ENCODE measurements at regions not wholly inside any gene's neighbourhood (a gene's known extent, or its start where the extent isn't known, plus 50 kb on each side); places are given as distances from the start of the nearest gene placed in this dataset.

- CTCF ChIA-PET = no interaction called here
- POLR2A ChIA-PET = no interaction called here
- H3K4me3 ChIP-seq (ENCODE audit: low read depth, low read length) = no peak overlapping the region
- DNase-seq (ENCODE audit: low read depth, low spot score) = no peak
- TF ChIP-seq CTCF (IDR thresholded peaks at IDR 0.05; ENCODE audit: insufficient read depth, low read length, missing control alignments) = no peak
Observed at GRCh38 chrX:16457239-16457638, 192.7 kb upstream of the S100G start.

DNA sequence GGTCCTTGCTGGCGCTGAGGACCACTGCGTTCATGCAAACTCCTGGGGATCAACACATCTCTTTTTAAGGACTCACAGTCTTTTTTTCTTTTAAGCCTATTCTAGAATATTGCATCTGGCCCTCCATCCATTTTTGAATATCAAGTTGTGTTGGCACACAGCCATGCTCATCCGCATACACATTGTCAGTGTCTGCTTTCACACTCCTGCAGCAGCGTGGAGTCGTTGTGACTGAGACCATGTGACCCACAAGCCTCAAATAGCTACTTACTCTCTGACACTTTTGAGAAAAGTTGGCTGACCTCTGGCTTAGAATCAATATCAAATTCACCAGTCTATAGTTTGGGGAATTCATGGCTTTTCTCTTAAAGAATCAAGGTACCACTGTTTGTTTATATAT lies 191.8 kb upstream of the S100G start:
- CTCF ChIA-PET = interaction anchor here (1.0 kb wide), 1 partner anchor 22 kb away, joined by 4 read pairs; no protein-coding TSS in a partner anchor
- POLR2A ChIA-PET = no interaction called here

GRCh38 chrX:16459008-16459407 lies 190.9 kb upstream of the S100G start:
- ChIA-PET CTCF (interaction anchor here (1.0 kb wide), 1 partner anchor 22 kb away, joined by 4 read pairs; no protein-coding TSS in a partner anchor), POLR2A (no interaction called here)
- TF ChIP-seq CTCF (IDR thresholded peaks at IDR 0.05; ENCODE audit: insufficient read depth, low read length, missing control alignments) = no peak
- H3K4me3 ChIP-seq (ENCODE audit: low read depth, low read length) = no peak overlapping the region
- DNase-seq (ENCODE audit: low read depth, low spot score) = no peak

More for the DNA sequence above, 191.8 kb upstream of the S100G start:
- DNase-seq (ENCODE audit: low read depth, low spot score) = no peak
- TF ChIP-seq CTCF (IDR thresholded peaks at IDR 0.05; ENCODE audit: insufficient read depth, low read length, missing control alignments) = no peak
- H3K4me3 ChIP-seq (ENCODE audit: low read depth, low read length) = no peak overlapping the region

- CTCF ChIA-PET = interaction anchor here (0.6 to 2.6 kb wide), 3 partner anchors 8 to 25 kb away, joined by 3 to 13 read pairs (median 9); no protein-coding TSS in a partner anchor
- no peak for TF ChIP-seq CTCF (IDR thresholded peaks at IDR 0.05; ENCODE audit: insufficient read depth, low read length, missing control alignments)
- POLR2A ChIA-PET = interaction anchor here (0.9 kb wide), 1 partner anchor 181 kb away, joined by 3 read pairs; no protein-coding TSS in a partner anchor
- no peak for DNase-seq (ENCODE audit: low read depth, low spot score)
- H3K4me3 ChIP-seq (ENCODE audit: low read depth, low read length) = no peak overlapping the region
Observed at GRCh38 chrX:16461968-16462367, 188.0 kb upstream of the S100G start.

DNA sequence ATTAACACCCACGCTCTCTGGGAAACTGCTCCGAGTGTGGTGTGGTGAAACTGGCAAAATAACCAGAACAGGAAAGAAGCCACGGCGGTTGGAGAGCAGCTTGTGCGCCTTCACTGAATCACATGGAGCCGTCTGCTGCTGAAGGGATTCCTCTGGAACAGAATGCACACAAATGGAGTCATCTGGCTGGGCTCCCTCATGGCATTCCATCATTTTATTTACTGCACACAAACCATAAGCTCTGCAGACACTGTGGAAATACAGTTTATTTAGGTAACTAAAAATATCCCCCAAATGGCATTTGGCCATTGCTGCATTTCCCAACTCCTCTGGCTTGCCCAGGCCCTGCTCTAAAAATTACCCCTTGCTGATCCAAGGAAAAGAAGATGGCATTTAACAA lies 187.0 kb upstream of the S100G start:
- ChIA-PET POLR2A (interaction anchor here (0.5 to 0.9 kb wide), 2 partner anchors 16 to 180 kb away, joined by 3 read pairs; no protein-coding TSS in a partner anchor), CTCF (interaction anchor here (2.0 to 2.6 kb wide), 2 partner anchors 18 to 26 kb away, joined by 9 to 13 read pairs; no protein-coding TSS in a partner anchor)
- 0 out of 2 replicates have a peak overlapping the region, but pooled peaks have one; percentile 15 for H3K4me3 ChIP-seq (ENCODE audit: low read depth, low read length)
- no peak for TF ChIP-seq CTCF (IDR thresholded peaks at IDR 0.05; ENCODE audit: insufficient read depth, low read length, missing control alignments)
- DNase-seq (ENCODE audit: low read depth, low spot score) = peak; percentile 87

DNA sequence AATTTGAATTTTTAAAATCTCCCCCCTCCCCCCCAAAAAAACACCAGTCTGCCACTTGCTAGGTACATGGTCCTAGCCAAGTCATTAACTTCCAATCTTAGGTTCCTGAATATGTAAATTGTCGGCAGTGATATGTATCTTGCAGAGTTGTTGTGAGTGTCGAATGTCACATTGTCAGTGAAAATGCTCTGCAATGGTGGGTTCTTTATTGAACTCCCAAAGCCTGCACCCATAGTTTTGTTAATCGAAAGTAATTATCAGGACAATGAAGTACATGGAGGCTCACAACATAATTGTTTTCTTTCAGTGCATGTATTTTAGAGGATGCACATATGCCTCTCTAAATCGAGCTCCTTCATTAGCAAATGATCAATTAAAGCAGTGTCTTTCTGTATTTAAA lies 185.6 kb upstream of the S100G start:
- TF ChIP-seq CTCF (IDR thresholded peaks at IDR 0.05; ENCODE audit: insufficient read depth, low read length, missing control alignments) = no peak
- no peak overlapping the region for H3K4me3 ChIP-seq (ENCODE audit: low read depth, low read length)
- no peak for DNase-seq (ENCODE audit: low read depth, low spot score)
- ChIA-PET POLR2A (interaction anchor here (0.7 kb wide), 1 partner anchor 28 kb away, joined by 3 read pairs; no protein-coding TSS in a partner anchor), CTCF (no interaction called here)

Data from AG04449 (cell line).